ENCODE measurements at regions not wholly inside any gene's neighbourhood (a gene's known extent, or its start where the extent isn't known, plus 50 kb on each side); places are given as distances from the start of the nearest gene placed in this dataset.

DNA sequence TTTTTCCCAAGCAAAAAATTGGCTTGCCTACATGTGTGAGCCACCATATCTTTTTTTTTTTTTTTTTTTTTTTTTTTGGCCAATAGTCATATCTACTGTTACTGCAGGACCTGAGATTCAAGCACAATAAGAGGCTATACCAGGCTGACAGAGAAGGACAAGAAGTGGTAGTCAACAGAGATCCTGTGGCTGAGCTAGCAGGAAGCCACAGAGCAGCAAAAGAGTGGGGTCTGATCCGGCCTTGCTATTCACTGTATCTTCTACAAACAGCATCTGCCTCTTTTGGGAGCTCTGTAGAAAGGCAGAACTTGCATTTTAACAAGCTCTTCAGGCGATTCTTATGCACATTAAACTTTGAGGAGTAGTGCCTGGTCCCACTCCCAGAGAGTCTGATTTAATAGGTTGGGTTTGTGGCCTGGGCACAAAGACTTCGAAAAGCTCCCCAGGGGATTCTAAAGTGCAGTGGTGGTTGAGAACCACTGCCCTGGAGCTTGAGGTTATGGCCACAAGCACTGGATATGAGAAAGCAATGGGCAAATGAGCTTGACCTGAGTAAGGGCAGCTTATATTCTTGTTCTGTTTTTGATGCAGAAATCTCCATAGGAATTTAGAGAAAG, 162.8 kb downstream of the PIK3R1 start:
- intact Hi-C loops (cut with micrococcal nuclease), result no loop called here

DNA sequence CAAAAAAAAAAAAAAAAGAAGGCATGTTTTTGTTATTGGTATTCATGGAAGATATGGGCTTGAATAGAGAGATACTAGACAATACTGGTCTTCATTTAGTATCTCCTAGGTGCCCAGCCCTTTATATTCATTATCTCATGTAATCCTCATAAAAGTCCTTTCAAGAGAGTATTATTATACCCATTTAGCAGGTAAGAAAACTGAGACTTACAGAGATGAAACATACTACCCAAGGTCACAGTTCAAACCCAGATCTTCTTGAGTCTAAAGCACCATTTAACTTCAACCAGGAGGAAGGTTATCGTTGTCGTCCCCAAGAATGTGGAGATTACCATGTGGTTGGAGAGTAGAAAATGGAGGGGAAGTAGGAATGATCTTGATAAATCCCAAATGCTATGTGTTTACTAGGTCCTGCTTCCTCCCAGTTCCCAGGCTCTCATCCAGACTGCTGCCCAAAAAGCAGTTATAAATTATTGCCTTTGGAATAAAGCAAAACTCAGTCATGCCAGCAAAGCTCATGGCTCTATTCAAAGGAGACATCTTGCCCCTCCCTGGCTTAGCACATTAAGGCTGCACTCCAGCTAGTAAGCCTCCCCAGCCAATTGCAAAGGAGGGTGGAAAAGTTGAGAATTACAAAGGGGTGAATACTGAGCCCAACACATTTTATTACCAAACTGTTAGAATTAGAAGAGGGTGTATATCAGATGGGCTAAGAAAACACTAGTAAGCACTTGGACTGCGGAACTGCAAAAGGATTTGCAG, 163.9 kb downstream of the PIK3R1 start:
- intact Hi-C loops (cut with micrococcal nuclease), result loop anchor here (2.0 kb wide), 1 partner anchor 45 kb away; no protein-coding TSS in a partner anchor

DNA sequence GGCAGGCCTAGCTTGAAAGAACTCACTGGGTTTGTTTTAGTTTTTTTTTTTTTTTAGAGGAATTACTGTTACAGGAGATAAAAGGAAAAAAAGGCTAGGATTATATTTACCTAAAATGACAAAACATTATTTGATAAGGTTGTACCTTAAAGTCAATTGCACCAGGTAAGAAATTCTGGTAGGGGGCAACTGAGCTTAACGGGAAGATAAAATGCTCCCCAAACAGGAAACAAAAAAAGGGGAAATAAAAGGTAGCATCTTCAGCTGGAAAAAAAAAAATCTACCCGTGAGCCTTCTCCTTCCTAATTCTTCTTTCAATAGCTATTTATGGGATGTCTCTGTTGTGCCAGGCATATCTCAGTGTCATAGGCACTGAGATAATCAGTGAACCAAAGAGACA, 164.5 kb downstream of the PIK3R1 start:
- intact Hi-C loops (cut with micrococcal nuclease), result loop anchor here (2.0 kb wide), 1 partner anchor 45 kb away; no protein-coding TSS in a partner anchor

DNA sequence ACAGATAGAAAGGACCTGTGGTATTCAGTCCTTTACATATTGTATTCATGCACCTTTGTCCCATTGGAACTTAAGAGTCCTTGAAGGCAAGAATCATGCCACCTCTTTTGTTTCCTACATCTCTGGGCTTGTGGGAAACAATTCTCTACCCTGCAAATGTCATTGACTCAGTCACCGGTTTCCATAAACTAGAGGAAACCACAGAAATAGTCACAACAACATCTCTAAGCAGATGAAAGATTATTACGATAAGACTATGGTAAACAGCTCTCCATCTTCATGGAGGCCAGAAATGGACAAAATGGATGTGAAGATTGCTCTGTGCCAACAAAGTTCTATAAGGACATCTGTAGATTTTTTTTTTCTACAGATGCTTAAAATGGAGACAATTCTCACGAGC, 165.5 kb downstream of the PIK3R1 start:
- intact Hi-C loops (cut with micrococcal nuclease), result loop anchor here (1.0 to 2.0 kb wide), 4 partner anchors 12 to 53 kb away; no protein-coding TSS in a partner anchor

DNA sequence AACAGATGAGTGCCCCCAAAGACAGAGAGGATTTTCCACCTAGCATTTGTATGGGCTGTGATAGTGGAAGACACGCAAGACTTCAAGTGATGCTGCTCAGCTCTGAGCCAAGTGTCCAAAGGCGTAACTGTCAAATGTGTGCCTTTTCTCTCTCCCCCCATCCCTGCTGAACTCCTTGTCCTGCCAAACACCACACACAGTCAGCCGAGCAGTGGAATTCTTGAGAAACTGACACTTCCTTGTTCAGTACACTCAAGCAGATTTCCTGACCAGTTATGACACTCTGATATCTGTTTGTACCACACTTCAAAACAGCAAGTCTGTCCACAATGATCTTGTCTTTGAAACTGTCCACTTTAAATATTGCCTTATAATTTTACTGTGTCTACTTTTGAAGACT, 166.4 kb downstream of the PIK3R1 start:
- intact Hi-C loops (cut with micrococcal nuclease), result loop anchor here (1.0 to 2.0 kb wide), 5 partner anchors 13 to 52 kb away; no protein-coding TSS in a partner anchor

DNA sequence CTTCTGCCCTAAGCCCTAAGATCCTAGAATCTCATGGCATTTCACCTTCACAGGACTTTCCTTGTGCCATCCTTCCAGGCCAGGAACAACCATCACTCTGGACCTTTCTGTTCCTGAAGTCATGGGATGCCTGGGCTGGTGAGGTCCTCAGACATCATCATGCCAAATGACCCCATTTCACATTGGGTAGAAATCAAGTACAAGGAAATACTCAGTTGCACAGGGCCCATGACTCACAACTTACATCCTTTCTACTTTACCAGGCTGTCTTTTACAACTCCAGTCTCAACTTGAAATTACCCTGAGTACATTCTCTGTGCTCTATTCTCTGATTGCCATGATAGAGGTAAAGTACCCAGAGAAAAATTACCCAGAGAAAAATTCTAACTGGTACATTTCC, 167.1 kb downstream of the PIK3R1 start:
- intact Hi-C loops (cut with micrococcal nuclease), result loop anchor here (1.0 kb wide), 1 partner anchor 25 kb away; no protein-coding TSS in a partner anchor

DNA sequence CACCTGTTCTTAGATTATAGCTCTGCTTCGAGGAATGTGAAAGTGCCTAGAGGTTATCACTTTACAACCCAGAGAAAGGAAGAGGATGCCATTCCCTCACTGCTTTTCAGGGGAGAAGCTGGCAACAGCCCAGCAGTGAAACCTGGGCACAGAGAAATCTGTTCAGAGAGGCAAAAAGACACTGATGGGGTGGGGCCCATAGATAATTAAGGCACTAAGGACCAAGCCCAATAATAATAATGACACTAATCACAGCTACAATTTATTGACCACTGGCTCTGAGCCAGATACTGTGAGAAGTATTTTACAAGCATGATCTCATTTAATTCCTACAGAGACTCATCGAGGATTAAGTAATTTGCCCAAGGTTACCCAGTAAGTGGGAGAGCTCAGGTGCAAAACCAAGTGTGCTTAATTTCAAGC, 168.3 kb downstream of the PIK3R1 start:
- intact Hi-C loops (cut with micrococcal nuclease), result no loop called here

DNA sequence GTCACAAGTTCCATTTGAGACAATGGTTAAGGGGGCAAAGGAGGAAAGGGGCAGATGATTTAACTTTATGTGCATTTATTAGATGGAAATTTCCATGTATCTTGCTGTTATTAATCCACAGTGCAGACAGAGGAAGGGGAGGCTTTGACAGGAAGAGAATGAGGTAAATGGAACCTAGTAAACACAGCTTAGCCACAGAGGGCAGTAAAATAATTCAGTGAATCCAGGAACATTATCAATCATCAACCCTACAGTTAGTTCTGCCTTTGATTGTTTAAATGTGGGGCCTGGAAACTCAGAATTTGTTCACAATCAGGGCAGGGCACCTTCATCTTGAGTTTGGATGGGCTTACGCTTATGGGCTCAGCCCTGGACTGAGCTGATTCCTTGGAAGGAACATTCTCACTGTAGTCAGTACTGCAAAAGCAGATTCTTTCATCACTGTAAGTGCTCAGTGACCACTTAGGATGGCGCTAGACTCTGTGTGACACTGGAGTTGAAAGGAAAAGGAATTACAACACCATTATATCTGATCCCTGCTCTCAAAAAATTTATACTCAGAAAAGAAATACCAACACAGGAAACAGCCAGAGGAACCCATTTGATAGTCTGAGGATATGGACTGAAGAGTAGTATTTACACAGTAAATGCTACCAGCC, 169.5 kb downstream of the PIK3R1 start:
- intact Hi-C loops (cut with micrococcal nuclease), result no loop called here

DNA sequence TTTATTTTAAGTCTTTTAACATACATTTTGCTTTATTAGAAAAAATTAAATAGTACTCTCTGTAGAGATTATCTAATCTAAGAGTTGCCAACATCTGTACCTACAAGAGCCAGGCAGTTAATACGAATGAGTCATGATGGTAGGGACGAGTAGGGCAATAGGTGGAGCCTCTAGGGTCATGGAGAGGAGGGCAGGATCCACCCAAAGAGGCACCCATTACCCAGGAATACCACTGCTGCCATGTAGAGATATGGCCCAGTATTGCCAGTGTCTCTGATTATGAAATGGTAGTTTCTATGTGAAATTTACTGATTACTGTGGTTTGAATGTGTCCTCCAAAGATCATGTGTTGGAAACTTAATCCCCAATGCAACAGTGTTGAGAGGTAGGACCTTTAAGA, 170.4 kb downstream of the PIK3R1 start:
- intact Hi-C loops (cut with micrococcal nuclease), result no loop called here

DNA sequence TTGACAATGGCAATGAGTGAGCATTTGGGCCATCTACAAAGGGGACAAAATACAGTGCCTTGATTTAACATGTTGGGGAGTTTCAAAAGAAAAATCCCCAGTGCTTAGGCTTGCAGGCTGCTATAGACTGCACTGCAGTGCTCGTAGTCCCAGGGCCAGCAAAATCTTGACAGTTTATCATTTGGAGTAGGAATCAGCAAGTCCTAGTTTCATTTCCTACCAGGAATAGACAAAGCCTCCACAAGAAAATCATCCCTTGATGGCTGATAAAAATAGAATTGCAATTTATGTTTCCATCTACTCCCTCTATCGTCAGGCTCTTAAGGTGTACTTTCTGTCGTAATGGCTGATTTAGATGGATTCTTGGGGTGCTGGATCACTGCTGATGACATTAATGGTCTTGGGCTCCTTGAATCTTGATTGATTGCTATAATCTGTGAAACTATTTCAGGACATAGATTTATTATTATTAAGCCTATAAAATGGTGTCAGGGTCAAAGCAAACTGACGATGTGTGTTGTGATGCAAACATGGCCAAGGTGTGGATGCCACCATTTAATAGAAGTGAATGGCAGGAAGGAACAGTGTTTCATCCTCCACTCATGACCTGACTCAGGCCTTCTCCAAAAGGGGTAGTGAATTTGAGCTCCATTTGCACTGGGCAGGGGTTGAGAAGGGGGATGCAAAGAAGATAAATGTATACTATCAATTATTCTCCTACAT, 171.7 kb downstream of the PIK3R1 start:
- intact Hi-C loops (cut with micrococcal nuclease), result no loop called here

DNA sequence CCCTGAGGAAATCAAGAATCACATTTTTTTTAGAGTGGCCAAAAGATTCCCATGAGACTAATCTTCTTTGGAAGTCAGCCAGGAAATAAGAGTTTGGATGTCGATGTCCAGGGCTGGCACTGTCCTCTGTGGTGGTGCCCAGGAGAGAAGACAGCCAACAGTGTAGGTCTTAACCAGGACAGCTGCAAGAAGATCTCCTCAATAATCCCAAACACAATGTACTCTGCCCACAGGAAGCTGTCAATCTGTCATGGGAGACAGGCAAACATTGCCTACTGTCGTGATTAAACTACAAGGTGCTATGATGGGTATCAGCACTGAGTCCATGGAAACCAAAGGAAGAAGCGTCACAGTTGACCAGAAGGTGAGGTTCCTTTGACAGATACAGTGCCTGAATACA, 174.1 kb downstream of the PIK3R1 start:
- intact Hi-C loops (cut with micrococcal nuclease), result no loop called here

DNA sequence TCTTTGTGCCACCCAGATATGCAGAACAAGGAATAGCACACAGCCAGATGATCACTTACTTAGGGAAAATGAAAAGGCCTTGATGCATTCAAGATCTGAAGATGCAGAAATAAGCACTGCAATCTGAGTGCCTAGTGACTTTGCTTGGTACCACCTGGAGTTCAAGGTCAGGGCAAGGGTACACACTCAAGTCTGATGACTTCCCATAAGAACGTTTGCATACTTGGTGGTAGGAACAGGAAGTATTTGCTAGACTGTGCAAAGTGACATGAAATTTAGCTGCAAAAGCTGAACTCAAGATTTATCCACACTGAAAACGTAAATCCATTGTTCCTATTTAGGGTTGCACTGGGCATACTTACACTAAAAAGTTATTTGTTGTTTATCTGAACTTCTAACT, 177.1 kb downstream of the PIK3R1 start:
- intact Hi-C loops (cut with micrococcal nuclease), result no loop called here

DNA sequence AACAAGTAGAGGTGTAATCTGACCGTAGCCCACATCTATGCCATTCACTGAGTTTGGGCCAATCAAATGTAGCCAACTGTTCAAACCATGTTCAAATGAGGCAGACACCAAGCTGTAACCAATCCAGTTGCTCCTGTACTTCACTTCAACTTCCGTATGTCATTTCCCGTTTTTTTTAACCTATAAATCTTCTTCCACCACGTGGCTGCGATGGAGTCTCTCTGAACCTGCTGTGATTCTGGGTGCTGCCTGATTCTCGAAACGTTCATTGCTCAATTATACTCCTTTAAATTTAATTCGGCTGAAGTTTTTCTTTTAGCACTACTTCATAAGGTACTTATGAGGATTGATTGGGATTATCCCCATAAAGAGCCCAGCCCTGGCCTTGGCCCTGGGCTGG, 179.7 kb downstream of the PIK3R1 start:
- intact Hi-C loops (cut with micrococcal nuclease), result no loop called here

DNA sequence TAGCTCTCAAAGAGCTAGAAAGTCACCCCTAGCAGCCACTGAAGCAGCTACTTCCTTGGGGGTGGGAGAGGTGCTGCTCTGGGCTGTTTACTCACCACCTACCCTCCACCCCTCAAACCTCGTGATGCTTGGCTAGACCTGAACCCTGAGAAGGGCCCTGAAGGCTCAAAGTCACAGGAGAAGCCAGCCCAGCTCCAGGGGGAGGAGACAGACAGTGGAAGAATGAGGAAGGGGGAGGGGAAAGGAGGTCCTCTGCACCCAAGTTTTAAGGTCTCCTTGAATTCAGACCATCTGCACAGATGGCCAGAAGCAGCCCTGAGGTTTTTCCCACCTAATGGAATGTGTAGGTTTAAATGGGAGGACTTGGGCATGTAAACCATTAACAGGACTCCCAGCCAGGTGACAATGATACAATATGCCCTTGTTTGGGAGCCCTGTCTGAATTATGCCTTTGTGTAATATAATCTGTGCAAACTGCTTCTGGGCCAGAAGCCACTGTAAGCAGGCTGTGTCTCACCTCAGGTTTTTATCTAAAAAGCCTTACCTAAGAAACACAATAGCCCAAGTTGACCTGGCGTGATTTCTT, 180.5 kb downstream of the PIK3R1 start:
- intact Hi-C loops (cut with micrococcal nuclease), result no loop called here

DNA sequence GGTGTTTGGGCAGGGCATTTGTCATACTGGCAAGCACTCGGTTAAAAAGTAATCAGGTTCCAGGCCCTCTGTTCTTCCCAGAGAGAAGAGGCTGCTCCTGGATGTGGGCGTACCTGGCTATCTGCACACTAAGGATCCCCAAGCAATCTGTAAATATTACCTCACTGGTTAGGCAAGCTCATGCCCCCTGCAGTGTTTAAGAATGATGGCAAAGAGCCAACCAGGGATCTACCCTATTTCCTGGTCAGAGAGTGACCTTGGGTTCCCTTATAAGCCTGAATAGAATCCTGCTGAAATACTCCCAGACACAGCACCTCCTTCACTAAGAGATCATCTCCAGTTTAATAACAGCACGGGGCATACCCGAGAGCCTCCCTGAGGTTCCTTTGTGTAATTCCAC, 181.2 kb downstream of the PIK3R1 start:
- intact Hi-C loops (cut with micrococcal nuclease), result no loop called here

DNA sequence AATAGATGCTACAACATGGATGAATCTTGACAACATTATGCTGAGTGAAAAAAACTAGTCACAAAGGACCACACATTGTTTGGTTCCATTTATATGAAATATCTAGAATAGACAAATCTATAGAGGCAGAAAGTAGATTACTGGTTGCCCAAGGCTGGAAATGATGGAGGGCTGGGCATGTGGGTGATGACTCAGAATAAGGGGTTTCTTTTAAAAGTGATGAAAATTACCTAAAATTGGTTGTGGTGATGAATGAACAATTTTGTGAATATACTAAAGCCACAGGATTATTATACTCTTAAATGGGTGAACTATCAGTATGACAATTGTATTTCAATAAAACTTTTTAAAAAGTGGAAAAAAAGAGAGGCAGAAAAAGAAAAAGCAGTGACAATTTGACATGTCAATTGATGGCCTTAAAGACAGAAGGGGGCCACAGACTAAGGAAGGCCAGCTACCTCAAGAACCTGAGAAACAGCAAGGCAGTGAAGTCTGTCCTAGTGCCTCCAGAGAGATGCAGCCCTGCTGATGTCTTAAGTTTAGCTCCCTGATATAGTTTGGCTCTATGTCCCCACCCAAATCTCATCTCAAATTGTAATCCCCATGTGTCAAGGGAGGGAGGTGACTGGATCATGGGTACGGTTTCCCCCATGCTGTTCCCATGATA, 182.7 kb downstream of the PIK3R1 start:
- intact Hi-C loops (cut with micrococcal nuclease), result no loop called here

DNA sequence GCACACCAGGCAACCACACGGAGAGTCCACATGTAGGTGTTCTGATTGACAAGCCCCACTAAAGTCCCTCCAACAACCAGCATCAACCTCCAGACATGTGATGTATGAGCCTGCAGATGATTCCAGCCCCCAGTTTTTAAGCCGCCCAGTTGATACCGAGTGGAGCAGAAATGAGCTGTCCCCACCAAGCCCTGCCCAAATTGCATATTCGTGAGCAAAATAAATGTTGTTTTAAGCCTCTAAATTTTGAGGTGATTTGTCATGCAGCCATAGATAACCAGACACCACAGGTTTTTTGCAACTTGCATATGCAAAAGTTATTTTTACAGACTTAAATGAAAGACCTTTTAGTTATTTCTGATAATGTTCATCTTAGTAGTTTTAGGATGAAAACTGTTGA, 187.7 kb downstream of the PIK3R1 start:
- intact Hi-C loops (cut with micrococcal nuclease), result no loop called here

DNA sequence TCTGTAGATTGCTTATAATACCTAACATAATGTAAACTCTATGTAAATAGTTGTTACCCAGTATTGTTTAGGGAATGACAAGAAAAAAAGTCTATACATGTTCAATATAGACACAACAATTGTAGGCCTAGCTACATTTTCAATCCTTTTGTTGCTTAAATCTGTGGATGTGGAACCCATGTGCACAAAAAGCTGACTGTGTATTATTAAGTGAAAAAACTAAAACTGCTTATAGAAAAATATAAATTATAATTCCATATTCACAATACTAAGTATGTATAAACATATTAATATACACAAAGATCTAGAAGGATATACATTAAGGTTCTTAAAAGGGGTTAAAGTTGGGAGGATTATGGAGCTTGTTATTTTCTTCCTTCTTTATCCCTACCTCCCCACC, 188.7 kb downstream of the PIK3R1 start:
- intact Hi-C loops (cut with micrococcal nuclease), result no loop called here

DNA sequence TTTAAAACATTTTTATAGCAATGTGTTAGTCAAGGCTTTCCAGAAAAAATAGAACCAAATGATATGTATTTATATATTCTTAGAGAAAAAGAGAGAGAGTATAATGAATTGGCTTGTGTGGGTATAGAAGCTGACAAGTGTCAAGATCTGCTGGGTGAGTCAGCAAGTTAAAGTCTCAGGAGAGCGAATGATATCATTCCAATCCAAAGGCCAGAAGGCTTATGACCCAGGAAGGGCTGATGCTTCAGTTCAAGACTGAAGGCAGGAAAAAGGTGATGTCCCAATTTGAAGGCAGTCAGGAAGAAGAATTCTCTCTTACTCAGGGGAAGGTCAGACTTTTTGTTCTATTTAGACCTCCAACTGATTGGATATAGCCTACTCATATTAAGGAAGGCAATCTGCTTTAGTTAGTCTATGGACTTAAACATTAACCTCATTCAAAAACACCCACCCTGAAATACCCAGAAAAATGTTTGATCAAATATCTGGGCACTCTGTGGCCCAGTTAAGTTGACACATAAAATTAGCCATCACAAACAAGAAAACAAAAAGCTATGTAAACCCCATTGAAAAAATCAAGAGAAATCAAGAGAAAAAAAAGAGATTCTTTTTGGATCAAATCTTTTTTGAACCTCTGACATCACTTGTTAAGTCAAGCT, 189.6 kb downstream of the PIK3R1 start:
- intact Hi-C loops (cut with micrococcal nuclease), result no loop called here
